Glutamatergic neuron (in vitro differentiated cells): ENCODE measurements at regions not wholly inside any gene's neighbourhood (a gene's known extent, or its start where the extent isn't known, plus 50 kb on each side); places are given as distances from the start of the nearest gene placed in this dataset.
"Not testable (repeated sequence)": the region's sequence is repeated elsewhere in the genome, so short reads cannot be mapped to it uniquely, and the experiment has no call there.

ENCODE experiments used
- DNase-seq: peaks from one replicate; pipeline ENCODE4 v3.0.0; 2022
- H3K27ac Mint-ChIP-seq: one replicate; pipeline ENCODE4 v1.8.0; 2020; ENCODE audit warnings: mild to moderate bottlenecking, mixed read lengths, inconsistent platforms; ENCODE audit not compliant: unreplicated experiment
- H3K27me3 Mint-ChIP-seq: one replicate; pipeline ENCODE4 v1.8.0; 2020; ENCODE audit warnings: mild to moderate bottlenecking, moderate library complexity, mixed read lengths, inconsistent platforms; ENCODE audit not compliant: unreplicated experiment
- H3K36me3 Mint-ChIP-seq: one replicate; pipeline ENCODE4 v1.8.0; 2020; ENCODE audit warnings: mild to moderate bottlenecking, mixed read lengths, inconsistent platforms; ENCODE audit not compliant: unreplicated experiment
- H3K4me1 Mint-ChIP-seq: one replicate; pipeline ENCODE4 v1.8.0; 2020; ENCODE audit warnings: mild to moderate bottlenecking, low read depth, mixed read lengths, inconsistent platforms; ENCODE audit not compliant: unreplicated experiment
- H3K4me3 Mint-ChIP-seq: one replicate; pipeline ENCODE4 v1.8.0; 2020; ENCODE audit warnings: mild to moderate bottlenecking, mixed read lengths, inconsistent platforms; ENCODE audit not compliant: unreplicated experiment
- H3K9me3 Mint-ChIP-seq: one replicate; pipeline ENCODE4 v1.8.0; 2020; ENCODE audit warnings: mild to moderate bottlenecking, moderate library complexity, mixed read lengths, inconsistent platforms; ENCODE audit not compliant: unreplicated experiment
- TF ChIP-seq, protein P1 (sequence below): fragments of 200-600 bp; sonication (generic); IDR thresholded peaks from one replicate; pipeline ENCODE4 v1.5.0; 2021; ENCODE audit not compliant: partially characterized antibody, unreplicated experiment

DNA sequence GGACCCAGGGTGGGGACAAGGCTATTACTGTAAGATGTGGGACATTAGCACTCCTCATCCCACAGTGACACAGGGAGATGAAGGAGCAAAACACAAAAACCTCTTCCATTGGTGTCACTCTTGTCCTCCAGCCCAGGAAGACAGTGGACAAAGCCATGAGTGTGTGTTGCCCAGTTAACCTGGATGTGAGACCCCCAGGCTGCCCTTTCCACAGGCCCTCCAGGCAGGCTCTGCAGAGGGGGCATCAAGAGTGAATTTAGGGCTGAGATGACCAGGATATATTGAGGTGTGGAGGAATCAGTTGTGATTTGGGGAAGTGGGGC, 111.3 kb downstream of the GGTLC2 start:
- TF ChIP-seq, protein P1, sequence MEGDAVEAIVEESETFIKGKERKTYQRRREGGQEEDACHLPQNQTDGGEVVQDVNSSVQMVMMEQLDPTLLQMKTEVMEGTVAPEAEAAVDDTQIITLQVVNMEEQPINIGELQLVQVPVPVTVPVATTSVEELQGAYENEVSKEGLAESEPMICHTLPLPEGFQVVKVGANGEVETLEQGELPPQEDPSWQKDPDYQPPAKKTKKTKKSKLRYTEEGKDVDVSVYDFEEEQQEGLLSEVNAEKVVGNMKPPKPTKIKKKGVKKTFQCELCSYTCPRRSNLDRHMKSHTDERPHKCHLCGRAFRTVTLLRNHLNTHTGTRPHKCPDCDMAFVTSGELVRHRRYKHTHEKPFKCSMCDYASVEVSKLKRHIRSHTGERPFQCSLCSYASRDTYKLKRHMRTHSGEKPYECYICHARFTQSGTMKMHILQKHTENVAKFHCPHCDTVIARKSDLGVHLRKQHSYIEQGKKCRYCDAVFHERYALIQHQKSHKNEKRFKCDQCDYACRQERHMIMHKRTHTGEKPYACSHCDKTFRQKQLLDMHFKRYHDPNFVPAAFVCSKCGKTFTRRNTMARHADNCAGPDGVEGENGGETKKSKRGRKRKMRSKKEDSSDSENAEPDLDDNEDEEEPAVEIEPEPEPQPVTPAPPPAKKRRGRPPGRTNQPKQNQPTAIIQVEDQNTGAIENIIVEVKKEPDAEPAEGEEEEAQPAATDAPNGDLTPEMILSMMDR = no peak
- Mint-ChIP-seq H3K4me3 (no peak overlapping the region), H3K27ac (no peak overlapping the region), H3K9me3 (peaks cover 5% of the 10 kb centered on the region), H3K4me1 (no peaks in the 10 kb centered on the region), H3K27me3 (peaks cover 6% of the 10 kb centered on the region), H3K36me3 (no peaks in the 10 kb centered on the region)
- DNase-seq = no peak

DNA sequence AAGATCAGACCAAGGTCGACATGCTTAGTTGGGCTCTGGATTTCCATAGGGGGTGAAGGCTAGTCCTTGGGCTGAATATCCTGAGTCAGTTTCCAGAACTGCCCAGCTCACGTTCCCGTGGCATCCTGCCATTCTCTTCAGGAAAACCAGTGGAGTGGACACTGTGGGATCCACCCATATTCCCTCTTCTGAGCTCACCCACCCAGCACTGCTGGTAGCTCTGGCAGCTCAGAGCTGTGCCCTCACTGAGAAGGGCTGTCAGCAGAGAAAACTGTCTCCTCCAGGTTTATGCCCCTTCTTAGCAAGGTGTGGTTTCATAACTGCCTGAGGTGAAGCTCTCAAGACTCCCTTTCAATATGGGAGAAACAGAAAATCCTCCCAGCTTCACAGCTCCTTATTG, 111.7 kb downstream of the GGTLC2 start:
- no peak for DNase-seq
- Mint-ChIP-seq H3K4me1 (no peaks in the 10 kb centered on the region), H3K9me3 (peaks cover 5% of the 10 kb centered on the region), H3K27me3 (peaks cover 6% of the 10 kb centered on the region), H3K4me3 (no peak overlapping the region), H3K36me3 (no peaks in the 10 kb centered on the region), H3K27ac (no peak overlapping the region)
- TF ChIP-seq, protein P1 = no peak

DNA sequence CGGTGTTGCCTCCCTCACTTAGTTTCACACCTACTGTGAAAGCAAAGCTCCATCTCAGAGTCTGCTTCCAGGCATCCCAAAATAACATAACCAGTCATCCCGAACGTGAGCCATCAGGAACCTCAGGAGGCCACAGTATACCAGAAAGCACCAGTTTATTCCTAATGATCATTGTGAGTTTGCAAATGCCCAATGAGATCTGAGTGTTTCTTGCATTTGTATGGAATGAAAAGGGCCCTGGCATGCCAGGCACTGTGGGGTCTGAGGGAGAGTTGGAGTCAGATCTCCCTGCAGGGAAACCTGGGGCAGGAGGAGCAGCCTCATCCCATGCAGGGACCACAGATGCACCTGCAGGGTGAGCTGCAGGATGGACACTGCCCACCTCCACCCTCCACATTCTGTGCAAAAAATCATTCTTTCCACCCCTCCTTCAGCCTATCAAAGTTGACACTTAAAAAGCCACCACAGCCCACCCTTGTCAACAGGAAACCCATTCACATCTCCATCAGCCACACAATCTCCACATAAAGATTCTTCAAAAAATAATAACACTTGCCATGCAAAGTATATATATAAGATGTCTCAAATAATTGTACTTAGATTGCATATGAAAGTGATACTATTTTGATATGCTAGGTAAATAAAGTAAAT, 112.3 kb downstream of the GGTLC2 start:
- not testable (repeated sequence) for H3K36me3 Mint-ChIP-seq, H3K27ac Mint-ChIP-seq, H3K4me1 Mint-ChIP-seq, H3K27me3 Mint-ChIP-seq, H3K9me3 Mint-ChIP-seq, DNase-seq, H3K4me3 Mint-ChIP-seq

DNA sequence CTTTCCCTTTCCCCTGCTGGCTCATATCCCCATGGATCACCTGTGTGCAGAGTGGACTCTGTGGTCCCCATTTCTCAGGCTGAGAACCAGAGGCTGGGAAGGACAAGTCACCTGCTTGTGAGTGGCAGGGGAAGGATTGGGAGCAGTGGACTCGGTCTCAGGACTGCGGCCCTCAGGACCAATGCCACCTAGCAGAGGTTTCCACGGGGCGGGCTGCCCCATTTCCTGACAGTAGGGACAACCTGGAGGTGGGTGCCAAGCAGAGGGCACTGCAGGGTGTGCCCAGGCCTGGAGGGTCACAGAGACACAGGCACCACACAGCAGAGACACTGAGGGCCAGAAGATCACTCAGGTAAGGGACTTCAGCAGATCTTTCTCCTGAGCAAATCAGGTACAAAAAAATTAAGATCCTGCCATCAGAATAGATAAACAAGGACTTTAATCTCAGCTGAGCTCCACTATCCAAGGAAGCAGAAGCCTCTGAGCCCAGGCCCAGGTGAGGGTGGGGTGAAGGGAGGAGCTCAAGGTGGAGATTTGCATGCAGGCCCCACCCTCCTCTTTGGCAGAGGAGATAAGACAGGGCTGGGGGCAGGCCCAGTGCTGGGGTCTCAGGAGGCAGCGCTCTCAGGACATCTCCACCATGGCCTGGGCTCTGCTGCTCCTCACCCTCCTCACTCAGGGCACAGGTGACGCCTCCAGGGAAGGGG, 113.8 kb downstream of the GGTLC2 start:
- H3K36me3 Mint-ChIP-seq, DNase-seq, H3K4me3 Mint-ChIP-seq, H3K27ac Mint-ChIP-seq, H3K4me1 Mint-ChIP-seq, H3K27me3 Mint-ChIP-seq, H3K9me3 Mint-ChIP-seq: not testable (repeated sequence)

DNA sequence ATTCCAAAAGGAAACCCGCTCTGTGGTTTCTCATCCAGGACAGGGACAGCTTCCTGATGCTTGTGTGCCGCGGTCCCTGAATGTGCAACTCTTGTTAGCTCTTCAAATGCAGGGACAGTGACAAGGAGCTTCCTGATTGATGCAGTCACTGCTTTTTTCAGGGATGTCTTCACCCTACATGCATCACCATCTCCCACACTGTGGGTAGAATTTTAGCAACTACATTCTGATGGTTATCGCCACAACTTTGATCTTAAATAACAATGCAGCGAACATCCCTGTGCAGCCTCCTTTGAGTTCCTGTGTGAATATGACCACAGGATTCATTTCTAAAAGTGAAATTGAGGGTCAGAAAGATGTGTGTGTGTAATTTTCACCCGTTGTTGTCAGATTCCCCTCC, 115.0 kb downstream of the GGTLC2 start:
- TF ChIP-seq, protein P1 = no peak
- H3K27me3 Mint-ChIP-seq = peaks cover 2% of the 10 kb centered on the region

DNA sequence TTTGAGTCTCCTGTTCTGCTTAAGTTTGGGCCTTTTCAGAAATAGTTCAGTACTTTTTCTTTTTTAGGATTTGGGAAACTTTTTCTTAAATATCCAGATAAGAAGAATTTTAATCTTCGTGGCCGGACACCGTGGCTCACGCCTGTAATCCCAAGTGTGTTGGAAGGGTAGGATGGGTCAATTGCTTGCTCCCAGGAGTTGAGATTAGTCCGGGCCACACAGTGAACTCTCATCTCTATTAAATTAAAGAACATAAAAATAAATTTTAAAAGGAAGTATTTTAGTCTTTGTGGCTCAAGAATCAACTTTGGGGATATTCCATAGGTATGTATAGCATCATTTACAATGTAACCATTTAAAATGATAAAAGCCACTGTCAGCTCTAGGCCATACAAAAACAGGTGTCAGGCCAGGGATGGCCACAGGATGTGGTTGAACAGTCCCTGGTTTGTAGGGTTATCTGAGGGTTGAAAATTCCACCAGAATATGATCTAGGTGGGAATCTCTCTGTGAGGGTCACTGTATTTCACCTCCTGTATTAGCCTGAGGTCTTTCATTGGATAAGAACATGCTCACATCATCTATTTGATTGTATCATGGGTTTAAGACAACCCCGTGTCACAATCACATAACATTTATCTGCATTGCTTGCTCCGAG, 115.6 kb downstream of the GGTLC2 start:
- no peak overlapping the region for H3K4me3 Mint-ChIP-seq
- H3K9me3 Mint-ChIP-seq = peaks cover 5% of the 10 kb centered on the region
- no peak for DNase-seq
- no peaks in the 10 kb centered on the region for H3K36me3 Mint-ChIP-seq
- TF ChIP-seq, protein P1 = no peak
- H3K4me1 Mint-ChIP-seq = no peaks in the 10 kb centered on the region
- no peak overlapping the region for H3K27ac Mint-ChIP-seq
- peaks cover 2% of the 10 kb centered on the region for H3K27me3 Mint-ChIP-seq

More for the DNA sequence above, 115.0 kb downstream of the GGTLC2 start:
- DNase-seq = no peak
- no peak overlapping the region for H3K4me3 Mint-ChIP-seq
- H3K36me3 Mint-ChIP-seq = no peaks in the 10 kb centered on the region
- H3K4me1 Mint-ChIP-seq = no peaks in the 10 kb centered on the region
- H3K27ac Mint-ChIP-seq = no peak overlapping the region
- H3K9me3 Mint-ChIP-seq = peaks cover 5% of the 10 kb centered on the region
